ENCODE measurements at regions not wholly inside any gene's neighbourhood (a gene's known extent, or its start where the extent isn't known, plus 50 kb on each side); places are given as distances from the start of the nearest gene placed in this dataset.

GRCh38 chr1:224873434-224874369 lies 55.8 kb upstream of the DNAH14 start:
- H3K27ac ChIP-seq: no peak overlapping the region
- TF ChIP-seq ZFX (IDR thresholded peaks at IDR 0.05): no peak
- TF ChIP-seq, protein P1, sequence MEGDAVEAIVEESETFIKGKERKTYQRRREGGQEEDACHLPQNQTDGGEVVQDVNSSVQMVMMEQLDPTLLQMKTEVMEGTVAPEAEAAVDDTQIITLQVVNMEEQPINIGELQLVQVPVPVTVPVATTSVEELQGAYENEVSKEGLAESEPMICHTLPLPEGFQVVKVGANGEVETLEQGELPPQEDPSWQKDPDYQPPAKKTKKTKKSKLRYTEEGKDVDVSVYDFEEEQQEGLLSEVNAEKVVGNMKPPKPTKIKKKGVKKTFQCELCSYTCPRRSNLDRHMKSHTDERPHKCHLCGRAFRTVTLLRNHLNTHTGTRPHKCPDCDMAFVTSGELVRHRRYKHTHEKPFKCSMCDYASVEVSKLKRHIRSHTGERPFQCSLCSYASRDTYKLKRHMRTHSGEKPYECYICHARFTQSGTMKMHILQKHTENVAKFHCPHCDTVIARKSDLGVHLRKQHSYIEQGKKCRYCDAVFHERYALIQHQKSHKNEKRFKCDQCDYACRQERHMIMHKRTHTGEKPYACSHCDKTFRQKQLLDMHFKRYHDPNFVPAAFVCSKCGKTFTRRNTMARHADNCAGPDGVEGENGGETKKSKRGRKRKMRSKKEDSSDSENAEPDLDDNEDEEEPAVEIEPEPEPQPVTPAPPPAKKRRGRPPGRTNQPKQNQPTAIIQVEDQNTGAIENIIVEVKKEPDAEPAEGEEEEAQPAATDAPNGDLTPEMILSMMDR (conservative IDR thresholded peaks at IDR 0.05): no peak

- TF ChIP-seq ZFX (IDR thresholded peaks at IDR 0.05): no peak
- TF ChIP-seq, protein P1 (conservative IDR thresholded peaks at IDR 0.05): no peak
- H3K27ac ChIP-seq: no peak overlapping the region
Observed at GRCh38 chr1:224874775-224875174, 54.7 kb upstream of the DNAH14 start.

DNA sequence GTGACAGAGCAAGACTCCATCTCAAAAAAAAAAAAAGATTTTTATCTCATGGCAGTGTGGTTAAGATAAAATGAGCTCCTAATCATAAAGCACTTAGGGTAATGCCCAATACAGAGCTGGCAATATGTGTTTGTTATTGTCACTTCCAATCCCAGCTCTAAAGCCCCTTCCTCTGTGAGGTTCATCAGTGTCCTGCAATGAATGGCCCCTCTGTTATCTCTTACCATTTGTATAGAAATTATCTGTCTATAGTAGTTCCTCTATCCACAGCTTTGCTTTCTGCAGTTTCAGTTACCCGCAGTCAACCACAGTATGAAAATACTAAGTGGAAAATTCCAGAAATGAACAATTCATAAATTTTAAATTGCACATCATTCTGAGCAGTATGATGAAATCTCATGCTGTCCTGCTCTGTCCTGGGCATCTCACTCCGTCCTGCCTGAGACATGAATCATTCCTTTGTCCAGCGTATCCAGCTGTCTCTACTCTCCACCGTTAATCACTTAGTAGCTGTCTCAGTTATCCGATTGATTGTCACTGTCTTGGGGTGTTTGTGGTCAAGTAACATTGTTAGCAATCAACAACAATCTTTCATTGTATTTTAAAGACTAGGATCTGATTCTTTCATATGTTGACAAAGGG lies 50.2 kb upstream of the DNAH14 start:
- H3K27ac ChIP-seq: no peak overlapping the region
- TF ChIP-seq, protein P1 (conservative IDR thresholded peaks at IDR 0.05): no peak
- no peak for TF ChIP-seq ZFX (IDR thresholded peaks at IDR 0.05)

All from C4-2B (cell line).